ENCODE measurements at regions not wholly inside any gene's neighbourhood (a gene's known extent, or its start where the extent isn't known, plus 50 kb on each side); places are given as distances from the start of the nearest gene placed in this dataset.
A peak's percentile ranks its signal among the peaks of the same experiment; 100 is the strongest.

DNA sequence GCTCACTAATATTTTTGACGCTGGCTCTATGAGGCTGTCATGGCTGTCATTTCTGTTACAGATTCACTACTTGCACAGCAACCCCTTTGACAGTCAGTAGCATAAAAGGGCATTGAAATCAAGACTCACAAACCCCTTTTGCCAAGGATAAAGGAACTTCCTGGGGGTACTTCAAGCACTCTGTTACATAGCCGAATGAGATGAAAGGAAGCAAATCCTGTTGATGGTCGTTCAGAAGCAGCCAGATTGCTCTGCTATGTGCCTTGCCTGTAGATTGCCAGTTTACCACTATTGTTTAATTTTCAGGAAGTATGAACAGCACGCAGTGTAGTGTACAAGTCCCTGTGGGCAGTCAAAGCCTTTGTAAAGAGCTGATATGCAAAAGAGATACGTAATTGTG is 296.2 kb downstream of the LRRIQ3 start (continued):
- TF ChIP-seq, protein P1, sequence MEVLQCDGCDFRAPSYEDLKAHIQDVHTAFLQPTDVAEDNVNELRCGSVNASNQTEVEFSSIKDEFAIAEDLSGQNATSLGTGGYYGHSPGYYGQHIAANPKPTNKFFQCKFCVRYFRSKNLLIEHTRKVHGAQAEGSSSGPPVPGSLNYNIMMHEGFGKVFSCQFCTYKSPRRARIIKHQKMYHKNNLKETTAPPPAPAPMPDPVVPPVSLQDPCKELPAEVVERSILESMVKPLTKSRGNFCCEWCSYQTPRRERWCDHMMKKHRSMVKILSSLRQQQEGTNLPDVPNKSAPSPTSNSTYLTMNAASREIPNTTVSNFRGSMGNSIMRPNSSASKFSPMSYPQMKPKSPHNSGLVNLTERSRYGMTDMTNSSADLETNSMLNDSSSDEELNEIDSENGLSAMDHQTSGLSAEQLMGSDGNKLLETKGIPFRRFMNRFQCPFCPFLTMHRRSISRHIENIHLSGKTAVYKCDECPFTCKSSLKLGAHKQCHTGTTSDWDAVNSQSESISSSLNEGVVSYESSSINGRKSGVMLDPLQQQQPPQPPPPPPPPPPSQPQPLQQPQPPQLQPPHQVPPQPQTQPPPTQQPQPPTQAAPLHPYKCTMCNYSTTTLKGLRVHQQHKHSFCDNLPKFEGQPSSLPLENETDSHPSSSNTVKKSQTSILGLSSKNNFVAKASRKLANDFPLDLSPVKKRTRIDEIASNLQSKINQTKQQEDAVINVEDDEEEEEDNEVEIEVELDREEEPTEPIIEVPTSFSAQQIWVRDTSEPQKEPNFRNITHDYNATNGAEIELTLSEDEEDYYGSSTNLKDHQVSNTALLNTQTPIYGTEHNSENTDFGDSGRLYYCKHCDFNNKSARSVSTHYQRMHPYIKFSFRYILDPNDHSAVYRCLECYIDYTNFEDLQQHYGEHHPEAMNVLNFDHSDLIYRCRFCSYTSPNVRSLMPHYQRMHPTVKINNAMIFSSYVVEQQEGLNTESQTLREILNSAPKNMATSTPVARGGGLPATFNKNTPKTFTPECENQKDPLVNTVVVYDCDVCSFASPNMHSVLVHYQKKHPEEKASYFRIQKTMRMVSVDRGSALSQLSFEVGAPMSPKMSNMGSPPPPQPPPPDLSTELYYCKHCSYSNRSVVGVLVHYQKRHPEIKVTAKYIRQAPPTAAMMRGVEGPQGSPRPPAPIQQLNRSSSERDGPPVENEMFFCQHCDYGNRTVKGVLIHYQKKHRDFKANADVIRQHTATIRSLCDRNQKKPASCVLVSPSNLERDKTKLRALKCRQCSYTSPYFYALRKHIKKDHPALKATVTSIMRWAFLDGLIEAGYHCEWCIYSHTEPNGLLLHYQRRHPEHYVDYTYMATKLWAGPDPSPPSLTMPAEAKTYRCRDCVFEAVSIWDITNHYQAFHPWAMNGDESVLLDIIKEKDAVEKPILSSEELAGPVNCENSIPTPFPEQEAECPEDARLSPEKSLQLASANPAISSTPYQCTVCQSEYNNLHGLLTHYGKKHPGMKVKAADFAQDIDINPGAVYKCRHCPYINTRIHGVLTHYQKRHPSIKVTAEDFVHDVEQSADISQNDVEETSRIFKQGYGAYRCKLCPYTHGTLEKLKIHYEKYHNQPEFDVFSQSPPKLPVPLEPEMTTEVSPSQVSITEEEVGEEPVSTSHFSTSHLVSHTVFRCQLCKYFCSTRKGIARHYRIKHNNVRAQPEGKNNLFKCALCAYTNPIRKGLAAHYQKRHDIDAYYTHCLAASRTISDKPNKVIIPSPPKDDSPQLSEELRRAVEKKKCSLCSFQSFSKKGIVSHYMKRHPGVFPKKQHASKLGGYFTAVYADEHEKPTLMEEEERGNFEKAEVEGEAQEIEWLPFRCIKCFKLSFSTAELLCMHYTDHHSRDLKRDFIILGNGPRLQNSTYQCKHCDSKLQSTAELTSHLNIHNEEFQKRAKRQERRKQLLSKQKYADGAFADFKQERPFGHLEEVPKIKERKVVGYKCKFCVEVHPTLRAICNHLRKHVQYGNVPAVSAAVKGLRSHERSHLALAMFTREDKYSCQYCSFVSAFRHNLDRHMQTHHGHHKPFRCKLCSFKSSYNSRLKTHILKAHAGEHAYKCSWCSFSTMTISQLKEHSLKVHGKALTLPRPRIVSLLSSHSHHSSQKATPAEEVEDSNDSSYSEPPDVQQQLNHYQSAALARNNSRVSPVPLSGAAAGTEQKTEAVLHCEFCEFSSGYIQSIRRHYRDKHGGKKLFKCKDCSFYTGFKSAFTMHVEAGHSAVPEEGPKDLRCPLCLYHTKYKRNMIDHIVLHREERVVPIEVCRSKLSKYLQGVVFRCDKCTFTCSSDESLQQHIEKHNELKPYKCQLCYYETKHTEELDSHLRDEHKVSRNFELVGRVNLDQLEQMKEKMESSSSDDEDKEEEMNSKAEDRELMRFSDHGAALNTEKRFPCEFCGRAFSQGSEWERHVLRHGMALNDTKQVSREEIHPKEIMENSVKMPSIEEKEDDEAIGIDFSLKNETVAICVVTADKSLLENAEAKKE (CRISPR knock-in tag; IDR thresholded peaks at IDR 0.05) = no peak
- TF ChIP-seq, protein P2, sequence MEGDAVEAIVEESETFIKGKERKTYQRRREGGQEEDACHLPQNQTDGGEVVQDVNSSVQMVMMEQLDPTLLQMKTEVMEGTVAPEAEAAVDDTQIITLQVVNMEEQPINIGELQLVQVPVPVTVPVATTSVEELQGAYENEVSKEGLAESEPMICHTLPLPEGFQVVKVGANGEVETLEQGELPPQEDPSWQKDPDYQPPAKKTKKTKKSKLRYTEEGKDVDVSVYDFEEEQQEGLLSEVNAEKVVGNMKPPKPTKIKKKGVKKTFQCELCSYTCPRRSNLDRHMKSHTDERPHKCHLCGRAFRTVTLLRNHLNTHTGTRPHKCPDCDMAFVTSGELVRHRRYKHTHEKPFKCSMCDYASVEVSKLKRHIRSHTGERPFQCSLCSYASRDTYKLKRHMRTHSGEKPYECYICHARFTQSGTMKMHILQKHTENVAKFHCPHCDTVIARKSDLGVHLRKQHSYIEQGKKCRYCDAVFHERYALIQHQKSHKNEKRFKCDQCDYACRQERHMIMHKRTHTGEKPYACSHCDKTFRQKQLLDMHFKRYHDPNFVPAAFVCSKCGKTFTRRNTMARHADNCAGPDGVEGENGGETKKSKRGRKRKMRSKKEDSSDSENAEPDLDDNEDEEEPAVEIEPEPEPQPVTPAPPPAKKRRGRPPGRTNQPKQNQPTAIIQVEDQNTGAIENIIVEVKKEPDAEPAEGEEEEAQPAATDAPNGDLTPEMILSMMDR (conservative IDR thresholded peaks at IDR 0.05; ENCODE audit: low read depth in 2 of 2) = no peak

DNA sequence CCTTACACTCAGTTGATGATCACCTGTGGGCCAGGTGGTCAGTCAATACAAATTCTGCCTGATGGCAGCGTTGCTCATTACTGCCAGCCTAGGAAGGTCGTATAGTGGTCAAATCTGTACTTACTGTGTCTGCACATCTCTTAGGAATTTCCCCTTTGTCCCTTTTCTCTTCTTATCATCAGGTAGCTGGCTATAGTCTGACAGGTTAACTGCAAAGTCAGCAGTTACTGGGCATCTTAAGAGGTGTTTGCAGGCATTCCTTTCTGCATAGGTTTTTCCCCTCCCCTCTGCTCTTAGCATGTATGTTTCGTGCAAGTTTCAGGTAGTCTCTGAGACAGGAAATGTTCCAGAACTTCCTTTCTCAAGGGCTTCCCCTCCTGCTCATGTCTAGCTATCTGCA is 298.7 kb downstream of the LRRIQ3 start:
- TF ChIP-seq JUNB (IDR thresholded peaks at IDR 0.05; ENCODE audit: unreplicated experiment) = no peak
- TF ChIP-seq, protein P3, sequence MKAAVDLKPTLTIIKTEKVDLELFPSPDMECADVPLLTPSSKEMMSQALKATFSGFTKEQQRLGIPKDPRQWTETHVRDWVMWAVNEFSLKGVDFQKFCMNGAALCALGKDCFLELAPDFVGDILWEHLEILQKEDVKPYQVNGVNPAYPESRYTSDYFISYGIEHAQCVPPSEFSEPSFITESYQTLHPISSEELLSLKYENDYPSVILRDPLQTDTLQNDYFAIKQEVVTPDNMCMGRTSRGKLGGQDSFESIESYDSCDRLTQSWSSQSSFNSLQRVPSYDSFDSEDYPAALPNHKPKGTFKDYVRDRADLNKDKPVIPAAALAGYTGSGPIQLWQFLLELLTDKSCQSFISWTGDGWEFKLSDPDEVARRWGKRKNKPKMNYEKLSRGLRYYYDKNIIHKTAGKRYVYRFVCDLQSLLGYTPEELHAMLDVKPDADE (IDR thresholded peaks at IDR 0.05) = no peak
- no peak for TF ChIP-seq ZNF114 (CRISPR knock-in tag; IDR thresholded peaks at IDR 0.05)
- no peak for TF ChIP-seq STAT1 (IDR thresholded peaks at IDR 0.05; ENCODE audit: unreplicated experiment)
- TF ChIP-seq CREB1 (CRISPR knock-in tag; IDR thresholded peaks at IDR 0.05; ENCODE audit: low read depth) = no peak
- TF ChIP-seq EZH2phosphoT487 (IDR thresholded peaks at IDR 0.05; ENCODE audit: unreplicated experiment) = no peak
- no peak overlapping the region for H3K4me3 Mint-ChIP-seq
- no peaks in the 10 kb centered on the region for H3K27me3 Mint-ChIP-seq (ENCODE audit: insufficient read depth, low read depth, poor library complexity)
- Histone ChIP-seq H3K79me2 (replicated peaks; ENCODE audit: insufficient read depth) (no peaks in the 10 kb centered on the region), H4K20me1 (replicated peaks; ENCODE audit: insufficient read depth) (no peaks in the 10 kb centered on the region), H3K4me1 (ENCODE audit: insufficient read depth) (peaks cover 30% of the 10 kb centered on the region), H3K9me2 (ENCODE audit: insufficient read depth) (peaks cover 4% of the 10 kb centered on the region; the same call in 1 of the 2 replicates), H3K4me3 (no peak overlapping the region), H3K27me3 (ENCODE audit: insufficient read depth) (no peaks in the 10 kb centered on the region), H3F3A (replicated peaks; ENCODE audit: low read depth) (no peaks in the 10 kb centered on the region), H3K27ac (ENCODE audit: low read depth) (no peak overlapping the region), H3K36me3 (ENCODE audit: insufficient read depth) (no peaks in the 10 kb centered on the region), H2AFZ (peak overlapping the region; percentile 70; the same call in 1 of the 2 replicates), H3K4me2 (peak overlapping the region; percentile 24; the same call in 1 of the 2 replicates)
- H3K4me1 Mint-ChIP-seq = peaks cover 8% of the 10 kb centered on the region
- DNase-seq (ENCODE audit: low spot score) = peak; percentile 14
- no peaks in the 10 kb centered on the region for H3K36me3 Mint-ChIP-seq (ENCODE audit: low read depth)
- no peak; the same call in 2 of the 3 replicates for ATAC-seq
- H3K27ac Mint-ChIP-seq = no peak overlapping the region
- no peaks in the 10 kb centered on the region for H3K9me3 Mint-ChIP-seq

Data from GM23338 (cell line).